ENCODE measurements at regions not wholly inside any gene's neighbourhood (a gene's known extent, or its start where the extent isn't known, plus 50 kb on each side); places are given as distances from the start of the nearest gene placed in this dataset.

DNA sequence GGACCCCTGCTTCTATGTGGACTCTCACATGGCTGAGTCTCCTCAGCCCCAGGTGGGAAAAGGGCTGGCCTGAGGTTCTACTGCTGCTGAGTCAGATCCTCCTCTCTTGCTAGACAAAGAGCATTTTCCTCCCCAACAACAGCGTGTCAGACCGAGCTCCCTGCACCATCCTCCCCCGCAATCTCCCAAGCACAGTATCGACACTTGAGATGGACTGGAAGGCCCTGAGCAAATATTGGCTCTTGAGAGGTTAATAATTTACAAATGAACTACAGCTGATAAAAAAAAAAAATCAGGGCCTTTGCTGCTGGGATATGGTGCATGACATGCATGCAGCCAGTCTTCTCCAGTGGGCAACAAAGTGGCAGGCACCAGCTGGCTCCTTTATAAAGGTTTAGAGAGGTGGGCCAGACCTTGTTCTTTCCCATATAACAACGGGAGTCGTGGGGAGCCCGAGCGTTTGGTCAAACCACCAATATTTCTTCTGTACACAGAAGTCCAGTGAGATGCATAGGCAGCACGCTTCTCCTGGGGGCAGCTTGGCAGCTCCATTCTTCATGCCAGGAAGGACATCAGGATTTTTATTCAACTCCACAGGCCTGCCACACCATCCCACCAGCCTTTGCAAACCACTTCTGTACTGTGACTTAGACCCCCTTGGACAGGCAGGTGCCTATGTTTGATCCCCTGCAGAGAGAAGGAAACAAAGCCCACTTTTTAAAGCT is 55.4 kb upstream of the CAMK1G start:
- Histone ChIP-seq H3K9ac (ENCODE audit: low read length) (no peak overlapping the region), H3K27me3 (replicated peaks; ENCODE audit: insufficient read depth, low read length) (no peaks in the 10 kb centered on the region), H3K4me2 (ENCODE audit: low read depth, low read length) (no peak overlapping the region), H3K9me2 (replicated peaks; ENCODE audit: insufficient read depth, low read length) (no peaks in the 10 kb centered on the region), H3K36me3 (replicated peaks; ENCODE audit: insufficient read depth, low read length) (no peaks in the 10 kb centered on the region), H4K20me1 (ENCODE audit: insufficient read depth, low read length) (no peaks in the 10 kb centered on the region), H3K4me3 (ENCODE audit: low read length) (no peak overlapping the region), H3K27ac (ENCODE audit: low read length) (no peak overlapping the region), H3K9me3 (replicated peaks; ENCODE audit: insufficient read depth, low read length) (no peaks in the 10 kb centered on the region), H3K4me1 (ENCODE audit: low read length) (no peaks in the 10 kb centered on the region), H2AFZ (ENCODE audit: low read length) (no peak overlapping the region), H3F3A (ENCODE audit: insufficient read depth, low read length) (no peaks in the 10 kb centered on the region), H3K79me2 (ENCODE audit: low read length) (no peaks in the 10 kb centered on the region)
- TF ChIP-seq, protein P1, sequence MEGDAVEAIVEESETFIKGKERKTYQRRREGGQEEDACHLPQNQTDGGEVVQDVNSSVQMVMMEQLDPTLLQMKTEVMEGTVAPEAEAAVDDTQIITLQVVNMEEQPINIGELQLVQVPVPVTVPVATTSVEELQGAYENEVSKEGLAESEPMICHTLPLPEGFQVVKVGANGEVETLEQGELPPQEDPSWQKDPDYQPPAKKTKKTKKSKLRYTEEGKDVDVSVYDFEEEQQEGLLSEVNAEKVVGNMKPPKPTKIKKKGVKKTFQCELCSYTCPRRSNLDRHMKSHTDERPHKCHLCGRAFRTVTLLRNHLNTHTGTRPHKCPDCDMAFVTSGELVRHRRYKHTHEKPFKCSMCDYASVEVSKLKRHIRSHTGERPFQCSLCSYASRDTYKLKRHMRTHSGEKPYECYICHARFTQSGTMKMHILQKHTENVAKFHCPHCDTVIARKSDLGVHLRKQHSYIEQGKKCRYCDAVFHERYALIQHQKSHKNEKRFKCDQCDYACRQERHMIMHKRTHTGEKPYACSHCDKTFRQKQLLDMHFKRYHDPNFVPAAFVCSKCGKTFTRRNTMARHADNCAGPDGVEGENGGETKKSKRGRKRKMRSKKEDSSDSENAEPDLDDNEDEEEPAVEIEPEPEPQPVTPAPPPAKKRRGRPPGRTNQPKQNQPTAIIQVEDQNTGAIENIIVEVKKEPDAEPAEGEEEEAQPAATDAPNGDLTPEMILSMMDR (IDR thresholded peaks at IDR 0.05; ENCODE audit: low read length), result no peak
- no peak for TF ChIP-seq EZH2 (optimal IDR thresholded peaks at IDR 0.05; ENCODE audit: low read depth, low read length)
- TF ChIP-seq EZH2phosphoT487 (IDR thresholded peaks at IDR 0.05; ENCODE audit: low read length), result no peak
- no peak for DNase-seq

DNA sequence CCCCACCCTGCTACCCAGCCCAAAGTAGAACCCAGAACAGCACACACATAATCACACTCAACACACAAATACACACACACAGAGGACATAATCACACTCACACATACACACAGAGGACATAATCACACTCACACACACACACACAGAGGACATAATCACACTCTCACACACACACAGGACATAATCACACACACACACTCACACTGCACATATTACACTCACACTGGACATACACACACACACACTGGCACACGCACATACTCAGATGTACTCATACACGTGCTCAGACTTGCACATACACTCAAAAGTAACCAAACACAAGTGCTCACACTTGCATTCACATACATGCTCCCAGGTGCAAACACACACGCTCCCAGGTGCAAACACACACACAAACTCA is 54.3 kb upstream of the CAMK1G start:
- TF ChIP-seq EZH2phosphoT487 (IDR thresholded peaks at IDR 0.05; ENCODE audit: low read length) (no peak), EZH2 (optimal IDR thresholded peaks at IDR 0.05; ENCODE audit: low read depth, low read length) (no peak)
- TF ChIP-seq, protein P1 (IDR thresholded peaks at IDR 0.05; ENCODE audit: low read length), result no peak
- H3K36me3 ChIP-seq (replicated peaks; ENCODE audit: insufficient read depth, low read length), result no peaks in the 10 kb centered on the region
- no peak overlapping the region for H3K4me3 ChIP-seq (ENCODE audit: low read length)
- H3K9ac ChIP-seq (ENCODE audit: low read length), result no peak overlapping the region
- DNase-seq, result no peak
- H3K4me2 ChIP-seq (ENCODE audit: low read depth, low read length), result no peak overlapping the region
- H3K79me2 ChIP-seq (ENCODE audit: low read length), result no peaks in the 10 kb centered on the region
- H3K9me3 ChIP-seq (replicated peaks; ENCODE audit: insufficient read depth, low read length), result no peaks in the 10 kb centered on the region
- no peaks in the 10 kb centered on the region for H3K9me2 ChIP-seq (replicated peaks; ENCODE audit: insufficient read depth, low read length)
- H3F3A ChIP-seq (ENCODE audit: insufficient read depth, low read length), result no peaks in the 10 kb centered on the region
- H3K27me3 ChIP-seq (replicated peaks; ENCODE audit: insufficient read depth, low read length), result no peaks in the 10 kb centered on the region
- H3K4me1 ChIP-seq (ENCODE audit: low read length), result no peaks in the 10 kb centered on the region
- no peaks in the 10 kb centered on the region for H4K20me1 ChIP-seq (ENCODE audit: insufficient read depth, low read length)
- no peak overlapping the region for H2AFZ ChIP-seq (ENCODE audit: low read length)
- H3K27ac ChIP-seq (ENCODE audit: low read length), result no peak overlapping the region

DNA sequence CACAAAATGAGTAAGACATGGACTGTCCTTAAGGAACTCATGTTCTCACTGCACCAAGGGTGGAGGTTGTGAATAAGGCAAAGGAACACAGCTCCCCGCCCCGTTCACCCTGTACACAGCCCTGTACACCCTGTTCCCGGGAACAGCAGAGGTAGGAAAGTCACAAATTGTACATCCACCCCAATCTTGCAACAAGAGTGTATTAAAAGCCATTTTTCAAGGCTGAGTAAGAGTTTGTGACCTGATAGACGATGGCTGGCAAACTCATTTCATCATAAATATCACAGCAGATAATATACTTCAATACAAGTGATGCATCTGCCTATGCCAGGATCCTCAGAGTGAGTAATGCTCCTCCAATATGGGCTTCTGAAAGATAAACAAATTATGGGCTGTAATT is 52.5 kb upstream of the CAMK1G start:
- H3K4me1 ChIP-seq (ENCODE audit: low read length), result no peaks in the 10 kb centered on the region
- H3F3A ChIP-seq (ENCODE audit: insufficient read depth, low read length), result no peaks in the 10 kb centered on the region
- no peak overlapping the region for H3K4me2 ChIP-seq (ENCODE audit: low read depth, low read length)
- no peak overlapping the region for H3K27ac ChIP-seq (ENCODE audit: low read length)
- H3K4me3 ChIP-seq (ENCODE audit: low read length), result no peak overlapping the region
- no peaks in the 10 kb centered on the region for H3K36me3 ChIP-seq (replicated peaks; ENCODE audit: insufficient read depth, low read length)
- TF ChIP-seq EZH2 (optimal IDR thresholded peaks at IDR 0.05; ENCODE audit: low read depth, low read length), result no peak
- TF ChIP-seq, protein P1 (IDR thresholded peaks at IDR 0.05; ENCODE audit: low read length), result no peak
- no peak for TF ChIP-seq EZH2phosphoT487 (IDR thresholded peaks at IDR 0.05; ENCODE audit: low read length)
- H3K9ac ChIP-seq (ENCODE audit: low read length), result no peak overlapping the region
- no peaks in the 10 kb centered on the region for H3K9me2 ChIP-seq (replicated peaks; ENCODE audit: insufficient read depth, low read length)
- H3K79me2 ChIP-seq (ENCODE audit: low read length), result no peaks in the 10 kb centered on the region
- no peak for DNase-seq
- no peak overlapping the region for H2AFZ ChIP-seq (ENCODE audit: low read length)
- H3K27me3 ChIP-seq (replicated peaks; ENCODE audit: insufficient read depth, low read length), result no peaks in the 10 kb centered on the region
- no peaks in the 10 kb centered on the region for H4K20me1 ChIP-seq (ENCODE audit: insufficient read depth, low read length)
- H3K9me3 ChIP-seq (replicated peaks; ENCODE audit: insufficient read depth, low read length), result no peaks in the 10 kb centered on the region

Data from MM.1S (cell line).